A673 (cell line): ENCODE measurements at regions not wholly inside any gene's neighbourhood (a gene's known extent, or its start where the extent isn't known, plus 50 kb on each side); places are given as distances from the start of the nearest gene placed in this dataset.

Source experiments
- BruUV-seq: library from RNA; stranded (reverse); fragments of 400-500 nt; replicated peaks from 2 replicates; lab custom pipeline; 2021; lab: Mats Ljungman, UMichigan
- CTCF ChIA-PET: fragments of 300-600 bp; sonication (Branson Sonifier 250); formaldehyde crosslinking; loops from one replicate; lab custom pipeline; 2022; ENCODE audit warnings: antibody characterized with exemption; lab: Charles Lee
- POLR2A ChIA-PET: fragments of 300-600 bp; sonication (Branson Sonifier 250); formaldehyde crosslinking; loops from one replicate; lab custom pipeline; 2022; ENCODE audit warnings: antibody characterized with exemption; ENCODE audit not compliant: low non-redundant PET; lab: Charles Lee
- DNase-seq: peaks from one replicate; pipeline ENCODE4 v3.0.0-alpha.2; 2015; ENCODE audit warnings: low spot score
- H3K27ac ChIP-seq: fragments of 200-600 bp; sonication (generic); 2 replicates; pipeline ENCODE4 v1.5.1; 2016; ENCODE audit warnings: mixed run types, low read depth, mild to moderate bottlenecking, mixed read lengths, antibody characterized with exemption, low read length; ENCODE audit not compliant: poor library complexity, severe bottlenecking
- H3K27me3 ChIP-seq: fragments of 200-600 bp; sonication (generic); replicated peaks from 2 replicates; pipeline ENCODE4 v1.6.1; 2017; ENCODE audit warnings: mixed run types, low read depth, mild to moderate bottlenecking, mixed read lengths, antibody characterized with exemption, low read length; ENCODE audit not compliant: insufficient read depth, poor library complexity
- H3K36me3 ChIP-seq: fragments of 200-600 bp; sonication (generic); 2 replicates; pipeline ENCODE4 v1.6.1; 2016; ENCODE audit warnings: mixed run types, mild to moderate bottlenecking, mixed read lengths, antibody characterized with exemption, low read length; ENCODE audit not compliant: insufficient read depth, poor library complexity, severe bottlenecking
- H3K4me1 ChIP-seq: fragments of 200-600 bp; sonication (generic); 2 replicates; pipeline ENCODE4 v1.6.1; 2017; ENCODE audit warnings: mixed run types, mild to moderate bottlenecking, mixed read lengths, antibody characterized with exemption, low read length; ENCODE audit not compliant: insufficient read depth, poor library complexity, severe bottlenecking
- H3K4me3 ChIP-seq: fragments of 200-600 bp; sonication (generic); 2 replicates; pipeline ENCODE4 v1.5.1; 2016; ENCODE audit warnings: low read depth, mixed run types, mild to moderate bottlenecking, mixed read lengths, low read length; ENCODE audit not compliant: poor library complexity, severe bottlenecking
- H3K9me3 ChIP-seq: fragments of 200-600 bp; sonication (generic); 2 replicates; pipeline ENCODE4 v1.6.1; 2016; ENCODE audit warnings: mixed run types, low read depth, mild to moderate bottlenecking, mixed read lengths, antibody characterized with exemption, low read length; ENCODE audit not compliant: poor library complexity, severe bottlenecking
- EZH2 ChIP-seq: fragments of 200-600 bp; sonication (generic); IDR thresholded peaks from 2 replicates; pipeline ENCODE4 v1.6.1; 2017; ENCODE audit warnings: borderline replicate concordance, low read depth, mild to moderate bottlenecking, mixed read lengths, antibody characterized with exemption, low read length; ENCODE audit not compliant: poor library complexity, severe bottlenecking
- intact Hi-C: fragments of 100-400 bp; cut with micrococcal nuclease; formaldehyde crosslinking; loops from one replicate; pipeline ENCODE4 v1.10.0; 2022; ENCODE audit not compliant: unreplicated experiment
- TF ChIP-seq, protein P1 (sequence below): fragments of 300-800, 200-600 bp; sonication (generic); conservative IDR thresholded peaks from 2 replicates; pipeline ENCODE4 v1.5.1; 2017; ENCODE audit warnings: low read depth, mild to moderate bottlenecking, antibody characterized with exemption, low read length, moderate library complexity, mixed read lengths

DNA sequence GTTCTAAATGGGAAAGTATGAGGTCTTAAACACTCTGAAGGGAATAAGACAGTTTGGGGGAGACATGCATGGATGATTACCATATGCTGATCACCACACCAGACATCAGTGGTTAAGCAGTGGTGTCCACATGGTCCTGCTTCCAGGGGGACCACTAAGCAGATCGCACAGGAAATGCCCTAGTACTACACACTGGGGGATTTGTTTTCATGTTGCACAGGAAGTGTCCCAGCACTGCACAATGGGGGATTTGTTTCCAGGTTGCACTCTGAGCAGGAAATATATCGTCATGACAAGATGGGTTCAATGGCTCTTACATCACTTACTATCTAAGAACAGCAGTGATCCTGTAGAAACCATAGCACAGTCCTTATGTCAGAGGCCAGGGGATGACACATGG is 245.5 kb downstream of the BCL11B start:
- Histone ChIP-seq H3K4me3 (no peak overlapping the region), H3K9me3 (no peaks in the 10 kb centered on the region), H3K27me3 (no peaks in the 10 kb centered on the region), H3K27ac (no peak overlapping the region), H3K4me1 (no peaks in the 10 kb centered on the region), H3K36me3 (no peaks in the 10 kb centered on the region)
- TF ChIP-seq EZH2 = no peak
- TF ChIP-seq, protein P1, sequence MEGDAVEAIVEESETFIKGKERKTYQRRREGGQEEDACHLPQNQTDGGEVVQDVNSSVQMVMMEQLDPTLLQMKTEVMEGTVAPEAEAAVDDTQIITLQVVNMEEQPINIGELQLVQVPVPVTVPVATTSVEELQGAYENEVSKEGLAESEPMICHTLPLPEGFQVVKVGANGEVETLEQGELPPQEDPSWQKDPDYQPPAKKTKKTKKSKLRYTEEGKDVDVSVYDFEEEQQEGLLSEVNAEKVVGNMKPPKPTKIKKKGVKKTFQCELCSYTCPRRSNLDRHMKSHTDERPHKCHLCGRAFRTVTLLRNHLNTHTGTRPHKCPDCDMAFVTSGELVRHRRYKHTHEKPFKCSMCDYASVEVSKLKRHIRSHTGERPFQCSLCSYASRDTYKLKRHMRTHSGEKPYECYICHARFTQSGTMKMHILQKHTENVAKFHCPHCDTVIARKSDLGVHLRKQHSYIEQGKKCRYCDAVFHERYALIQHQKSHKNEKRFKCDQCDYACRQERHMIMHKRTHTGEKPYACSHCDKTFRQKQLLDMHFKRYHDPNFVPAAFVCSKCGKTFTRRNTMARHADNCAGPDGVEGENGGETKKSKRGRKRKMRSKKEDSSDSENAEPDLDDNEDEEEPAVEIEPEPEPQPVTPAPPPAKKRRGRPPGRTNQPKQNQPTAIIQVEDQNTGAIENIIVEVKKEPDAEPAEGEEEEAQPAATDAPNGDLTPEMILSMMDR = no peak
- DNase-seq = peak; percentile 50
- POLR2A ChIA-PET = no interaction called here
- CTCF ChIA-PET = no interaction called here
- intact Hi-C loops = loop anchor here (5.0 kb wide), 1 partner anchor 114 kb away; no protein-coding TSS in a partner anchor
- BruUV-seq = no TSS peak

DNA sequence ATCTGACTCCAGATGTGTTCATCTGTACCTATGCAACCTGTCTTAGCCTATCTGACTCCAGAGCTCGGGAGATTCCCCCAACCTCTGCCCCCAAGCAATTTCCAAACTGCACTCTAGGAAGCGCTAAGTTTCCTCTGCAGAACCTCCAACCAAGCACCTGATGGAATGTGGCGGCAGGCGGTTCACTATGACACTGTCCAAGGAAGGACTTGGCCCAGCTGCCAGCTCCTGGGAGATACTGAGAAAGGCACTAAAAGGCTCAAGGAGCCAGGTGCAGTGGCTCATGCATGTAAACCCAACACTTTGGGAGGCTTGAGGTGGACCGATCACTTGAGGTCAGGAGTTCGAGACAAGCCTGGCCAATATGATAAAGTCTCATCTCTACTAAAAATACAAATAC is 244.0 kb downstream of the BCL11B start:
- H3K4me1 ChIP-seq = no peaks in the 10 kb centered on the region
- BruUV-seq = no TSS peak
- CTCF ChIA-PET = no interaction called here
- no peak overlapping the region for H3K27ac ChIP-seq
- no peak for DNase-seq
- H3K27me3 ChIP-seq = no peaks in the 10 kb centered on the region
- no peaks in the 10 kb centered on the region for H3K9me3 ChIP-seq
- intact Hi-C loops = loop anchor here (5.0 kb wide), 1 partner anchor 116 kb away; no protein-coding TSS in a partner anchor
- TF ChIP-seq, protein P1 = no peak
- H3K4me3 ChIP-seq = no peak overlapping the region
- POLR2A ChIA-PET = no interaction called here
- no peaks in the 10 kb centered on the region for H3K36me3 ChIP-seq

DNA sequence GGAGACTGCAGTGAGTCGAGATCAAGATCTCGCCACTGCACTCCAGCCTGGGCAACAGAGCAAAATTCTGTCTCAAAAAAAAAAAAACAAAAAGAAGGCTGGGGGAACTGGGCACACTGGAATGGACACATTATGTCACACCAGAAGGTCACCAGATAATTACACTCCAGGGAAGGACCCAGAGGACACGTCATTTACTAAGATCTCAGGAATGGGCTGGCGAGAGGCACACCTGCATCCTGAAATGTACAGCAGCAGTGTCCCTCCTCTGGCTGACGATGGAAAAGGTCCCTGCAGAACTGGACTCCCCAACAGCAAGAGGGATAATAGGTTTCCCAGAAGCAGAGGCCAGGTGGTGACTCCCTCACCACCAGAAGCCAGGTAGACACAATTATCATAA is 243.5 kb downstream of the BCL11B start:
- CTCF ChIA-PET = no interaction called here
- BruUV-seq = no TSS peak
- no peaks in the 10 kb centered on the region for H3K9me3 ChIP-seq
- no peaks in the 10 kb centered on the region for H3K36me3 ChIP-seq
- H3K27ac ChIP-seq = no peak overlapping the region
- no peaks in the 10 kb centered on the region for H3K4me1 ChIP-seq
- DNase-seq = no peak
- no peaks in the 10 kb centered on the region for H3K27me3 ChIP-seq
- no peak for TF ChIP-seq EZH2
- TF ChIP-seq, protein P1 = no peak
- intact Hi-C loops = loop anchor here (5.0 kb wide), 1 partner anchor 116 kb away; no protein-coding TSS in a partner anchor
- POLR2A ChIA-PET = no interaction called here
- H3K4me3 ChIP-seq = no peak overlapping the region
